ENCODE measurements at regions not wholly inside any gene's neighbourhood (a gene's known extent, or its start where the extent isn't known, plus 50 kb on each side); places are given as distances from the start of the nearest gene placed in this dataset.

- TF ChIP-seq CTCF (IDR thresholded peaks at IDR 0.05) (no peak), EZH2 (IDR thresholded peaks at IDR 0.05) (no peak), EZH2phosphoT487 (IDR thresholded peaks at IDR 0.05) (no peak)
These were observed 81.3 kb upstream of the FRY start for GRCh38 chr13:31950111-31950815.
